ENCODE measurements at regions not wholly inside any gene's neighbourhood (a gene's known extent, or its start where the extent isn't known, plus 50 kb on each side); places are given as distances from the start of the nearest gene placed in this dataset.
"Not testable (repeated sequence)": the region's sequence is repeated elsewhere in the genome, so short reads cannot be mapped to it uniquely, and the experiment has no call there.

- intact Hi-C loops (cut with DNase I) = no loop called here
- Histone ChIP-seq H3K4me3 (no peak overlapping the region), H3K4me1 (no peaks in the 10 kb centered on the region), H3K9me3 (no peaks in the 10 kb centered on the region), H3K27me3 (no peaks in the 10 kb centered on the region), H3K27ac (no peak overlapping the region), H3K36me3 (no peaks in the 10 kb centered on the region)
- ATAC-seq = no peak
- 51 to 61% methylated on average over 14 of the region's 14 CpGs for WGBS, 2 donors
- peak in 1 of 6 donors; percentile 38 for DNase-seq
- TF ChIP-seq CTCF (IDR thresholded peaks at IDR 0.05) = no peak
- no peak for FAIRE-seq
Measured at GRCh38 chr4:8723222-8723980, 130.8 kb downstream of the CPZ start.

GRCh38 chr4:8722556-8722955 is 130.0 kb downstream of the CPZ start:
- Histone ChIP-seq H3K27ac (no peak overlapping the region), H3K4me3 (no peak overlapping the region), H3K36me3 (no peaks in the 10 kb centered on the region), H3K4me1 (no peaks in the 10 kb centered on the region), H3K27me3 (no peaks in the 10 kb centered on the region), H3K9me3 (no peaks in the 10 kb centered on the region)
- TF ChIP-seq CTCF (IDR thresholded peaks at IDR 0.05) = no peak
- WGBS, 2 donors = 69 to 79% methylated on average over 9 of the region's 9 CpGs
- DNase-seq = no peak
- intact Hi-C loops (cut with DNase I) = no loop called here
- no peak for FAIRE-seq
- no peak for ATAC-seq

- FAIRE-seq (no peak), DNase-seq (no peak), ATAC-seq (no peak)
- no peak for TF ChIP-seq CTCF (IDR thresholded peaks at IDR 0.05)
- no peaks in the 10 kb centered on the region for H3K4me1 ChIP-seq
- no peaks in the 10 kb centered on the region for H3K9me3 ChIP-seq
- intact Hi-C loops (cut with DNase I) = no loop called here
- H3K4me3 ChIP-seq = no peak overlapping the region
- H3K27ac ChIP-seq = no peak overlapping the region
- H3K36me3 ChIP-seq = no peaks in the 10 kb centered on the region
- WGBS, 2 donors = 61 to 79% methylated on average over 8 of the region's 8 CpGs
- no peaks in the 10 kb centered on the region for H3K27me3 ChIP-seq
Measured at GRCh38 chr4:8721621-8722020, 129.1 kb downstream of the CPZ start.

- no peak for ATAC-seq
- H3K4me3 ChIP-seq = no peak overlapping the region
- H3K27me3 ChIP-seq = no peaks in the 10 kb centered on the region
- H3K27ac ChIP-seq = no peak overlapping the region
- no peaks in the 10 kb centered on the region for H3K9me3 ChIP-seq
- no peaks in the 10 kb centered on the region for H3K36me3 ChIP-seq
- DNase-seq = no peak
- WGBS, 2 donors = 50 to 76% methylated on average over 8 of the region's 8 CpGs
- intact Hi-C loops (cut with DNase I) = no loop called here
- no peak for FAIRE-seq
- no peak for TF ChIP-seq CTCF (IDR thresholded peaks at IDR 0.05)
- no peaks in the 10 kb centered on the region for H3K4me1 ChIP-seq
Measured at GRCh38 chr4:8719421-8719820, 126.9 kb downstream of the CPZ start.

GRCh38 chr4:8717470-8717869 is 124.9 kb downstream of the CPZ start:
- H3K9me3 ChIP-seq; H3K4me1 ChIP-seq; DNase-seq; H3K27ac ChIP-seq; H3K4me3 ChIP-seq; intact Hi-C loops (cut with DNase I); H3K27me3 ChIP-seq; ATAC-seq; H3K36me3 ChIP-seq; FAIRE-seq: not testable (repeated sequence)
- 39 to 42% methylated on average over 2 of the region's 2 CpGs for WGBS, 2 donors
